HepG2 (cell line): ENCODE measurements at regions not wholly inside any gene's neighbourhood (a gene's known extent, or its start where the extent isn't known, plus 50 kb on each side); places are given as distances from the start of the nearest gene placed in this dataset.

Experiments
- ATAC-seq: fragments of 200-7000 bp; cut with Tn5 transposase; 3 replicates; pipeline ENCODE4 v1.9.1; 2020; ENCODE audit warnings: mild to moderate bottlenecking, moderate library complexity
- BruUV-seq: library from RNA; stranded (reverse); fragments of 400-500 nt; replicated peaks from 2 replicates; lab custom pipeline; 2021; lab: Mats Ljungman, UMichigan
- CTCF ChIA-PET: fragments of 300-600 bp; formaldehyde crosslinking; extraction: SDS; loops from one replicate; lab custom pipeline; 2021; ENCODE audit warnings: low total read pairs, inconsistent platforms, low intra/inter-chr PET ratio; lab: Yijun Ruan, JAX
- POLR2A ChIA-PET: fragments of 350-600 bp; sonication (Branson Sonifier 250); formaldehyde crosslinking; loops from one replicate; lab custom pipeline; 2020; ENCODE audit warnings: antibody characterized with exemption, inconsistent platforms; lab: Yijun Ruan, JAX
- DNase-seq: peaks from one replicate; pipeline ENCODE4 v3.0.0-alpha.2; 2015; ENCODE audit warnings: low spot score
- FAIRE-seq: peaks from 3 replicates; lab custom pipeline; 2011; peaks lifted over from hg19 to GRCh38; lab: Jason Lieb, UNC
- H2AFZ ChIP-seq: one replicate; pipeline ENCODE4 v1.6.1; 2011; ENCODE audit warnings: low read length, inconsistent platforms
- H3K27ac ChIP-seq: fragments of 300-600 bp; 3 replicates; pipeline ENCODE4 v1.8.0; 2011; ENCODE audit warnings: mixed run types, mild to moderate bottlenecking, mixed read lengths, low read length, inconsistent platforms; ENCODE audit not compliant: insufficient read depth; ENCODE audit errors: extremely low read length
- H3K27me3 ChIP-seq, 2 experiments: fragments of 200-600 bp in 1 of 2; 2 replicates in 1 of 2; 3 replicates in 1 of 2; pipeline versions ENCODE4 v1.6.0 to v1.8.0; 2011; ENCODE audit warnings: low read length in 2 of 2, mild to moderate bottlenecking in 2 of 2, moderate library complexity in 2 of 2, inconsistent platforms in 1 of 2; ENCODE audit not compliant: insufficient read depth in 2 of 2, control insufficient read depth in 1 of 2
- H3K36me3 ChIP-seq, 2 experiments: fragments of 200-600 bp in 1 of 2; replicated peaks in 1 of 2; 2 replicates in 1 of 2; 3 replicates in 1 of 2; pipeline versions ENCODE4 v1.5.1 to v1.8.0; 2011; ENCODE audit warnings: low read length in 2 of 2, inconsistent platforms in 1 of 2; ENCODE audit not compliant: insufficient read depth in 2 of 2, control insufficient read depth in 1 of 2
- H3K4me1 ChIP-seq: 2 replicates; pipeline ENCODE4 v1.5.1; 2012; ENCODE audit warnings: low read length, inconsistent platforms; ENCODE audit not compliant: insufficient read depth
- H3K4me2 ChIP-seq: 2 replicates; pipeline ENCODE4 v1.6.0; 2011; ENCODE audit warnings: low read depth, low read length, inconsistent platforms
- H3K4me3 ChIP-seq, 3 experiments: fragments of 200-600 bp in 1 of 3; sonication (generic), shearing (Covaris generic) in 1 of 3; replicated peaks in 1 of 3; 2 replicates each; pipeline ENCODE4 v1.5.1; 2011 to 2016; ENCODE audit warnings: low read length in 3 of 3, inconsistent platforms in 2 of 3, low read depth in 2 of 3, mild to moderate bottlenecking in 2 of 3, control low read depth in 1 of 3, mixed read lengths in 1 of 3; ENCODE audit not compliant: insufficient read depth in 1 of 3
- H3K79me2 ChIP-seq: one replicate; pipeline ENCODE4 v1.6.1; 2011; ENCODE audit warnings: low read length, inconsistent platforms; ENCODE audit not compliant: insufficient read depth
- H3K9ac ChIP-seq: 2 replicates; pipeline ENCODE4 v1.6.0; 2011; ENCODE audit warnings: mild to moderate bottlenecking, low read depth, low read length, inconsistent platforms; ENCODE audit not compliant: insufficient read depth
- H3K9me3 ChIP-seq: 2 replicates; pipeline ENCODE4 v1.5.1; 2012; ENCODE audit warnings: mild to moderate bottlenecking, low read length
- H4K20me1 ChIP-seq: 2 replicates; pipeline ENCODE4 v1.6.0; 2011; ENCODE audit warnings: inconsistent platforms, mild to moderate bottlenecking, low read length, moderate library complexity; ENCODE audit not compliant: insufficient read depth
- HMG20B ChIP-seq: conservative IDR thresholded peaks from 2 replicates; pipeline ENCODE4 v1.6.1; 2016; ENCODE audit warnings: missing genetic modification reagents, missing compliant biosample characterization
- MBNL3 ChIP-seq: fragments of 250-450 bp; sonication (Bioruptor Pico); conservative IDR thresholded peaks from 2 replicates; pipeline ENCODE4 v1.8.0; 2022; ENCODE audit warnings: mild to moderate bottlenecking, inconsistent platforms
- NRL ChIP-seq: sonication (generic); formaldehyde crosslinking; IDR thresholded peaks from 2 replicates; pipeline ENCODE4 v1.5.0; 2020; ENCODE audit warnings: missing genetic modification reagents, mild to moderate bottlenecking, moderate library complexity, borderline replicate concordance
- PHF8 ChIP-seq: sonication (generic); formaldehyde crosslinking; IDR thresholded peaks from 2 replicates; pipeline ENCODE4 v1.5.0; 2020; ENCODE audit warnings: missing genetic modification reagents
- SIN3B ChIP-seq: fragments of 150-350 bp; IDR thresholded peaks from 2 replicates; pipeline ENCODE4 v1.6.1; 2014; ENCODE audit warnings: low read length
- ZBTB37 ChIP-seq: sonication (generic); formaldehyde crosslinking; IDR thresholded peaks from 2 replicates; pipeline ENCODE4 v1.4.0; 2020; ENCODE audit warnings: mild to moderate bottlenecking, missing genetic modification reagents
- ZFP36 ChIP-seq: fragments of 150-350 bp; IDR thresholded peaks from 2 replicates; pipeline ENCODE4 v1.6.1; 2018; ENCODE audit warnings: borderline replicate concordance, low read length, low read depth; ENCODE audit not compliant: partially characterized antibody
- ZNF546 ChIP-seq: sonication (generic); formaldehyde crosslinking; conservative IDR thresholded peaks from 2 replicates; pipeline ENCODE4 v1.8.1; 2023; ENCODE audit warnings: mild to moderate bottlenecking, missing genetic modification reagents
- ZNF572 ChIP-seq: sonication (generic); formaldehyde crosslinking; IDR thresholded peaks from 2 replicates; pipeline ENCODE4 v1.5.1; 2020; ENCODE audit warnings: mild to moderate bottlenecking, missing genetic modification reagents
- ZNF652 ChIP-seq: IDR thresholded peaks from 2 replicates; pipeline ENCODE4 v1.6.1; 2016; ENCODE audit warnings: low read depth, borderline replicate concordance
- whole genome bisulfite sequencing: methylation state at CpG from one replicate; pipeline ENCODE4 v1.1.6; 2017; ENCODE audit warnings: low lambda C conversion rate; 5-methylcytosine and 5-hydroxymethylcytosine counted together
- in situ Hi-C: cut with HindIII; loops from 2 replicates; pipeline ENCODE4 v1.10.0; 2017; ENCODE audit warnings: low pct_unique_long_range_greater_than_20kb; ENCODE audit not compliant: extremely low pct_ligation_motif_present
- intact Hi-C: fragments of 100-400 bp; cut with micrococcal nuclease; formaldehyde crosslinking; loops from one replicate; pipeline ENCODE4 v1.10.0; 2022; ENCODE audit not compliant: unreplicated experiment
- TF ChIP-seq, protein P1 (sequence below): sonication (generic); formaldehyde crosslinking; IDR thresholded peaks from 2 replicates; pipeline ENCODE4 v1.4.0; 2020; ENCODE audit warnings: mild to moderate bottlenecking, low read depth, missing genetic modification reagents
- TF ChIP-seq, protein P2 (sequence below): IDR thresholded peaks from 2 replicates; pipeline ENCODE4 v1.6.1; 2016
- TF ChIP-seq, protein P3 (sequence below): sonication (generic); formaldehyde crosslinking; conservative IDR thresholded peaks from 2 replicates; pipeline ENCODE4 v1.8.0; 2022; ENCODE audit warnings: low read depth, missing genetic modification reagents
- TF ChIP-seq, protein P4 (sequence below): sonication (generic); formaldehyde crosslinking; IDR thresholded peaks from 2 replicates; pipeline ENCODE4 v1.4.0; 2020; ENCODE audit warnings: missing genetic modification reagents, borderline replicate concordance
- TF ChIP-seq, protein P5 (sequence below): sonication (generic); formaldehyde crosslinking; IDR thresholded peaks from 2 replicates; pipeline ENCODE4 v1.5.1; 2020; ENCODE audit warnings: mild to moderate bottlenecking, moderate library complexity, missing genetic modification reagents

GRCh38 chr9:120336753-120337090 is 243.2 kb downstream of the CDK5RAP2 start (continued):
- TF ChIP-seq, protein P1, sequence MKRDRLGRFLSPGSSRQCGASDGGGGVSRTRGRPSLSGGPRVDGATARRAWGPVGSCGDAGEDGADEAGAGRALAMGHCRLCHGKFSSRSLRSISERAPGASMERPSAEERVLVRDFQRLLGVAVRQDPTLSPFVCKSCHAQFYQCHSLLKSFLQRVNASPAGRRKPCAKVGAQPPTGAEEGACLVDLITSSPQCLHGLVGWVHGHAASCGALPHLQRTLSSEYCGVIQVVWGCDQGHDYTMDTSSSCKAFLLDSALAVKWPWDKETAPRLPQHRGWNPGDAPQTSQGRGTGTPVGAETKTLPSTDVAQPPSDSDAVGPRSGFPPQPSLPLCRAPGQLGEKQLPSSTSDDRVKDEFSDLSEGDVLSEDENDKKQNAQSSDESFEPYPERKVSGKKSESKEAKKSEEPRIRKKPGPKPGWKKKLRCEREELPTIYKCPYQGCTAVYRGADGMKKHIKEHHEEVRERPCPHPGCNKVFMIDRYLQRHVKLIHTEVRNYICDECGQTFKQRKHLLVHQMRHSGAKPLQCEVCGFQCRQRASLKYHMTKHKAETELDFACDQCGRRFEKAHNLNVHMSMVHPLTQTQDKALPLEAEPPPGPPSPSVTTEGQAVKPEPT (CRISPR knock-in tag), result no peak
- TF ChIP-seq, protein P2, sequence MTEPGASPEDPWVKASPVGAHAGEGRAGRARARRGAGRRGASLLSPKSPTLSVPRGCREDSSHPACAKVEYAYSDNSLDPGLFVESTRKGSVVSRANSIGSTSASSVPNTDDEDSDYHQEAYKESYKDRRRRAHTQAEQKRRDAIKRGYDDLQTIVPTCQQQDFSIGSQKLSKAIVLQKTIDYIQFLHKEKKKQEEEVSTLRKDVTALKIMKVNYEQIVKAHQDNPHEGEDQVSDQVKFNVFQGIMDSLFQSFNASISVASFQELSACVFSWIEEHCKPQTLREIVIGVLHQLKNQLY (CRISPR knock-in tag), result no peak
- TF ChIP-seq PHF8 (CRISPR knock-in tag) (no peak), NRL (CRISPR knock-in tag) (no peak), MBNL3 (CRISPR knock-in tag) (no peak)
- TF ChIP-seq, protein P3, sequence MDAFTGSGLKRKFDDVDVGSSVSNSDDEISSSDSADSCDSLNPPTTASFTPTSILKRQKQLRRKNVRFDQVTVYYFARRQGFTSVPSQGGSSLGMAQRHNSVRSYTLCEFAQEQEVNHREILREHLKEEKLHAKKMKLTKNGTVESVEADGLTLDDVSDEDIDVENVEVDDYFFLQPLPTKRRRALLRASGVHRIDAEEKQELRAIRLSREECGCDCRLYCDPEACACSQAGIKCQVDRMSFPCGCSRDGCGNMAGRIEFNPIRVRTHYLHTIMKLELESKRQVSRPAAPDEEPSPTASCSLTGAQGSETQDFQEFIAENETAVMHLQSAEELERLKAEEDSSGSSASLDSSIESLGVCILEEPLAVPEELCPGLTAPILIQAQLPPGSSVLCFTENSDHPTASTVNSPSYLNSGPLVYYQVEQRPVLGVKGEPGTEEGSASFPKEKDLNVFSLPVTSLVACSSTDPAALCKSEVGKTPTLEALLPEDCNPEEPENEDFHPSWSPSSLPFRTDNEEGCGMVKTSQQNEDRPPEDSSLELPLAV, result no peak

GRCh38 chr9:120336021-120336752 is 243.8 kb downstream of the CDK5RAP2 start:
- 64% methylated on average over 6 of the region's 6 CpGs for WGBS
- H3K9ac ChIP-seq, result no peak overlapping the region
- intact Hi-C loops, result no loop called here
- H2AFZ ChIP-seq, result no peak overlapping the region
- no peak for DNase-seq
- no peaks in the 10 kb centered on the region for H3K4me1 ChIP-seq
- ChIA-PET POLR2A (no interaction called here), CTCF (no interaction called here)
- no peak for FAIRE-seq
- no peak overlapping the region for H3K4me3 ChIP-seq
- H3K27me3 ChIP-seq, result no peaks in the 10 kb centered on the region; a peak in 1 of 5 replicates
- H3K9me3 ChIP-seq, result no peaks in the 10 kb centered on the region
- H4K20me1 ChIP-seq, result no peaks in the 10 kb centered on the region
- no peaks in the 10 kb centered on the region for H3K36me3 ChIP-seq
- H3K27ac ChIP-seq, result no peak overlapping the region
- no peak for ATAC-seq
- no TSS peak for BruUV-seq
- no peaks in the 10 kb centered on the region for H3K79me2 ChIP-seq
- in situ Hi-C loops, result no loop called here
- H3K4me2 ChIP-seq, result no peak overlapping the region
- TF ChIP-seq ZFP36 (no peak), SIN3B (no peak), ZNF572 (CRISPR knock-in tag) (no peak), HMG20B (no peak), ZNF546 (CRISPR knock-in tag) (no peak), ZNF652 (CRISPR knock-in tag) (no peak), ZBTB37 (no peak)
- TF ChIP-seq, protein P4, sequence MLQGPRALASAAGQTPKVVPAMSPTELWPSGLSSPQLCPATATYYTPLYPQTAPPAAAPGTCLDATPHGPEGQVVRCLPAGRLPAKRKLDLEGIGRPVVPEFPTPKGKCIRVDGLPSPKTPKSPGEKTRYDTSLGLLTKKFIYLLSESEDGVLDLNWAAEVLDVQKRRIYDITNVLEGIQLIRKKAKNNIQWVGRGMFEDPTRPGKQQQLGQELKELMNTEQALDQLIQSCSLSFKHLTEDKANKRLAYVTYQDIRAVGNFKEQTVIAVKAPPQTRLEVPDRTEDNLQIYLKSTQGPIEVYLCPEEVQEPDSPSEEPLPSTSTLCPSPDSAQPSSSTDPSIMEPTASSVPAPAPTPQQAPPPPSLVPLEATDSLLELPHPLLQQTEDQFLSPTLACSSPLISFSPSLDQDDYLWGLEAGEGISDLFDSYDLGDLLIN (CRISPR knock-in tag), result no peak
- TF ChIP-seq, protein P5, sequence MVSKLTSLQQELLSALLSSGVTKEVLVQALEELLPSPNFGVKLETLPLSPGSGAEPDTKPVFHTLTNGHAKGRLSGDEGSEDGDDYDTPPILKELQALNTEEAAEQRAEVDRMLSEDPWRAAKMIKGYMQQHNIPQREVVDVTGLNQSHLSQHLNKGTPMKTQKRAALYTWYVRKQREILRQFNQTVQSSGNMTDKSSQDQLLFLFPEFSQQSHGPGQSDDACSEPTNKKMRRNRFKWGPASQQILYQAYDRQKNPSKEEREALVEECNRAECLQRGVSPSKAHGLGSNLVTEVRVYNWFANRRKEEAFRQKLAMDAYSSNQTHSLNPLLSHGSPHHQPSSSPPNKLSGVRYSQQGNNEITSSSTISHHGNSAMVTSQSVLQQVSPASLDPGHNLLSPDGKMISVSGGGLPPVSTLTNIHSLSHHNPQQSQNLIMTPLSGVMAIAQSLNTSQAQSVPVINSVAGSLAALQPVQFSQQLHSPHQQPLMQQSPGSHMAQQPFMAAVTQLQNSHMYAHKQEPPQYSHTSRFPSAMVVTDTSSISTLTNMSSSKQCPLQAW (CRISPR knock-in tag), result no peak
